Spleen (tissue), 7 donors: ENCODE measurements at regions not wholly inside any gene's neighbourhood (a gene's known extent, or its start where the extent isn't known, plus 50 kb on each side); places are given as distances from the start of the nearest gene placed in this dataset.

Experiments used
- POLR2A ChIP-seq, 3 donors: fragments of 450-650 bp; IDR thresholded peaks; one replicate each; pipeline ENCODE4 v1.5.1; 2017; ENCODE audit warnings: antibody characterized with exemption in 3 of 3, mild to moderate bottlenecking in 1 of 3
- POLR2AphosphoS5 ChIP-seq, 3 donors: sonication (generic); formaldehyde crosslinking; IDR thresholded peaks; one replicate each; pipeline ENCODE4 v1.5.1; 2017; ENCODE audit warnings: antibody characterized with exemption in 3 of 3
- TF ChIP-seq, protein P1 (sequence below), 11 experiments: fragments of 200-600 bp in 7 of 11; fragments of 450-650 bp in 4 of 11; sonication (generic) in 4 of 11; IDR thresholded peaks in 8 of 11; conservative IDR thresholded peaks in 3 of 11; 1 replicate in 7 of 11; 2 replicates in 4 of 11; pipeline versions ENCODE4 v1.4.0 to v1.8.0; 2016 to 2021; ENCODE audit warnings: antibody characterized with exemption in 11 of 11, inconsistent platforms in 4 of 11, mild to moderate bottlenecking in 1 of 11
- donor health status: DM: no; HTN: no; CAD: no; lungs with moderate emphysema.
- donor health status: DM: no; HTN: no; CAD: no.
- donor health status: DM: no; HTN: no; CAD: no.

GRCh38 chr15:36029606-36030210, 483.7 kb upstream of the DPH6 start:
- TF ChIP-seq, protein P1, sequence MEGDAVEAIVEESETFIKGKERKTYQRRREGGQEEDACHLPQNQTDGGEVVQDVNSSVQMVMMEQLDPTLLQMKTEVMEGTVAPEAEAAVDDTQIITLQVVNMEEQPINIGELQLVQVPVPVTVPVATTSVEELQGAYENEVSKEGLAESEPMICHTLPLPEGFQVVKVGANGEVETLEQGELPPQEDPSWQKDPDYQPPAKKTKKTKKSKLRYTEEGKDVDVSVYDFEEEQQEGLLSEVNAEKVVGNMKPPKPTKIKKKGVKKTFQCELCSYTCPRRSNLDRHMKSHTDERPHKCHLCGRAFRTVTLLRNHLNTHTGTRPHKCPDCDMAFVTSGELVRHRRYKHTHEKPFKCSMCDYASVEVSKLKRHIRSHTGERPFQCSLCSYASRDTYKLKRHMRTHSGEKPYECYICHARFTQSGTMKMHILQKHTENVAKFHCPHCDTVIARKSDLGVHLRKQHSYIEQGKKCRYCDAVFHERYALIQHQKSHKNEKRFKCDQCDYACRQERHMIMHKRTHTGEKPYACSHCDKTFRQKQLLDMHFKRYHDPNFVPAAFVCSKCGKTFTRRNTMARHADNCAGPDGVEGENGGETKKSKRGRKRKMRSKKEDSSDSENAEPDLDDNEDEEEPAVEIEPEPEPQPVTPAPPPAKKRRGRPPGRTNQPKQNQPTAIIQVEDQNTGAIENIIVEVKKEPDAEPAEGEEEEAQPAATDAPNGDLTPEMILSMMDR (IDR thresholded peaks at IDR 0.05 in 8 of 11, conservative IDR thresholded peaks at IDR 0.05 in 3 of 11) = no peak
- TF ChIP-seq POLR2AphosphoS5 (IDR thresholded peaks at IDR 0.05) (no peak), POLR2A (IDR thresholded peaks at IDR 0.05) (no peak)
